Stimulated activated CD8-positive, alpha-beta memory T cell treated with anti-CD3 and anti-CD28 coated beads, Interleukin-12 subunit alpha, Interleukin-12 subunit beta, amount 100 ng/mL, for 24 hours (primary cell): ENCODE measurements at regions not wholly inside any gene's neighbourhood (a gene's known extent, or its start where the extent isn't known, plus 50 kb on each side); places are given as distances from the start of the nearest gene placed in this dataset.

Experiments used
- DNase-seq: peaks from one replicate; pipeline ENCODE4 v3.0.0-alpha.2; 2020; ENCODE audit errors: extremely low read depth

DNA sequence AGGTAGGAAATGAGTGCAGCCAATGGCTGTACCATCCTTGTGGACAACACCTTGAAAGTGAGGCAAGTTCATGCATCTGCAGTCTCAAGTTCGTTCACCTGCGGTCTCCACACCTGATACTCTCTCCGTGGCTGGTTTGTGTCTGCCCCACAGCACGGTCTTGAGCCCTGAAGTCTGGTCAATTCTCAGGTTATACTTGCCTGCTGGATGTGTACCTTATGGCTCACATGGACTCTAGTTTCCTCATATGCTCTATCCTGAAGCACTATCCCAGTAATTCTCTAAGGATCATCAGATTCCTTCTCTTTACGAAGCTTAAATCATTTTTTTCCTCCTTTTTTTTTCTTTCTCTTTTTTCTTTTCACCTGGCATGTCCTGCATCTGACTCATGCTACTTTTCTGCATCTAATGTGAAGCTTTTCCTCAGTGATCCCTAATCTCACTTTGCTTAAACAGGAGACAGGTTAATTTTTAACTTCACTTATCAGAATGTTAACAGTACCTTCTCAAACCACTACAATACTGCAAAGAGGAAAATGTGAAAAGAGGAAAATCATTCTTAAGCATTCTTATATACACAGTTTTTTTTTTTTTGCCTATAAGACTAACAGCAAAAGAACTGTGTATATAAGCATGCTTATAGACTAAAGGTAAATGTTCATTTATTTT lies 511.2 kb downstream of the SOX11 start:
- no peak for DNase-seq

GRCh38 chr2:6206882-6207281 lies 514.7 kb downstream of the SOX11 start:
- DNase-seq: no peak

DNA sequence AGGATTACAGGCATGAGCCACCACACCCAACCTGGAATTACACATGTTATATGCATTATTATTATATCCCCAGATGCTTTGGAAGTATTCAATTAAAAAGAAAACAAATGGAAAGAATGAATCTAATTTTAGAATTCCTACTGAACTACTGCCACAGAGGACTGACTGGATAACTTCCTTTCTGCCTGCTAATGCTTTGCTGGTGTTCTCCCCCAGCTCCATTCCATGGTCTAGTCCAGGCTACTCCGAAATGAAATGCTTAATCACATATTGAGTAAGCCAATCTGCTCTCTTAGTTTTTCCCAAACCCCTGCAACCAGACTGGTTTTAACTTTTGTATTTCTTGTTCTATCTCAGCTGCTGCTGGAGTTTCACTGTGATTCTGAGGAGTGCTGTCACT lies 519.1 kb downstream of the SOX11 start:
- no peak for DNase-seq

GRCh38 chr2:6212491-6212890 lies 520.3 kb downstream of the SOX11 start:
- no peak for DNase-seq

- no peak for DNase-seq
Measured at GRCh38 chr2:6213056-6213780, 521.0 kb downstream of the SOX11 start.

DNA sequence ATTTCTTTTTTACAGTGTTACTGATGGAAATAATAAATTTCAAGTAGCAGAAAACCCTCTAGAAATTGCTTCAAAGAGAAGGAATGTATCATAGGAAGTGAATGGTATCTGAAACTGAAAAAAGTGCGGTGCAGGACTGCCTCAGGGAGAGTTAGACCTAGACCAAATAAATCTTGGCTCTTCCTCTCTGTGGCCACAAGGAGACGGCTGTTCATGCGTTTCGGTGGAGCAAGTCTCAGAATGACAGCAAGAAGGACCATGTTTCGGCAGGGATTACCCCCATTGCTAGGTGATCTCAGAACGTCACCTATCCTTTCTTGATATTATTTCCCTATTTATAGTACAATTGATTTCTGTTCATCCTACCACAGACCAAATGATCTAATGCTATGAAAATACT lies 522.3 kb downstream of the SOX11 start:
- DNase-seq: no peak

GRCh38 chr2:6215053-6215452 lies 522.9 kb downstream of the SOX11 start:
- no peak for DNase-seq

GRCh38 chr2:6216234-6216633 lies 524.0 kb downstream of the SOX11 start:
- no peak for DNase-seq

DNA sequence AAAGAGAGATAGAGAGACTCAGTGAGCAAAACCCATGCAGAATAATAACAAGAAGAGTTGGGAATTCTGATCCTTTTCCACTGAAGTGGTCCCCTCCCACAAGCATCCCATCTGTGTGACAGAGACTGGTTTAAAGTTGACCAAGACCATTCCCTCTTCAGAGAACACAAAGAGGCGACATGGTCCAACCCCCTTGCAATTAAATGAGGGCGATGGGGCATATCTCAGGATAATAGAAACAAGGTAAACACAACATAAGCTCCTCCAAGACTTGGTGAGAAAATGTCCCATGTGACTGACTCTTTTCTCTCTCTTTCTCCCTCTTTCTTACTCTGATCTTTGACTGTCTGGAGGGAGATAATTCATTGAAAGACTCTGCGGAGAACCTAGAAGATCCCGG lies 526.7 kb downstream of the SOX11 start:
- DNase-seq: no peak

- DNase-seq: no peak
Measured at GRCh38 chr2:6219906-6220305, 527.7 kb downstream of the SOX11 start.

DNA sequence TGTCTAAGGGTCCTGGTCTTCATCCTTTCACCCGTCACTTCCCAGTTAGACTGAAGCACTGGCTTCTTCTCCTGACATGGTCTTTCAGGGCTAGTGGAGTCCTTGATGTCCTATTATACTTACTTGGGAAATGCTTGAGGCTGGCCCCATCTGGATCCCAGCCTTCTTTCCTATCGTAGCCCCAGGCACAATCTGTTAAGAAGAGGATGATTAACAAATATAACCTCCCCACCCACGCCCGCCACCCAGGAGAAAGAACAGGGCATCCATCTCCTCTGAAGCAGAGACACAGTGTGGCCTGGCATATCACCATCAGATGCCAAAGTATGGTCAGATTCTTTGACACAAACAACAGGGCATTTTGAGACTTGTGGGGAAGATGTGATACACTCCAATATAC lies 530.1 kb downstream of the SOX11 start:
- no peak for DNase-seq

- DNase-seq: no peak
Measured at GRCh38 chr2:6224267-6224666, 532.1 kb downstream of the SOX11 start.

GRCh38 chr2:6228251-6228650 lies 536.1 kb downstream of the SOX11 start:
- DNase-seq: no peak

DNA sequence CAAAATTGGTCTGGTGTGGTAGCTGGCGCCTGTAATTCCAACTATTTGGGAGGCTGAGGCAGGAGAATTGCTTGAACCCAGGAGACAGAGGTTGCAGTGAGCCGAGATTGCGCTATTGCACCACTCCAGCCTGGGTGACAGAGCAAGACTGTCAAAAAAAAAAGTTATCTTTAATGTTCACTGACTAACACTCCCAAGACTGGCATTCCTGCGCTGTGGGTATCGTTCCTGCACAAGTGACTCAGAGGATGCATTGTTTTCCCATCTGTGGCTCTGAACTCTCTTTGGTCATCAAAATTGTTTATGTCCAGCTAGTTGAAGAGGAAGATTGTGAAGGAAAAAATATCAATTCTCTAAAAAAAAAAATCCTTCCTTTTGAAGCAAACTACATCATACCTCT lies 539.0 kb downstream of the SOX11 start:
- DNase-seq: no peak

GRCh38 chr2:6233993-6234392 lies 541.8 kb downstream of the SOX11 start:
- no peak for DNase-seq

DNA sequence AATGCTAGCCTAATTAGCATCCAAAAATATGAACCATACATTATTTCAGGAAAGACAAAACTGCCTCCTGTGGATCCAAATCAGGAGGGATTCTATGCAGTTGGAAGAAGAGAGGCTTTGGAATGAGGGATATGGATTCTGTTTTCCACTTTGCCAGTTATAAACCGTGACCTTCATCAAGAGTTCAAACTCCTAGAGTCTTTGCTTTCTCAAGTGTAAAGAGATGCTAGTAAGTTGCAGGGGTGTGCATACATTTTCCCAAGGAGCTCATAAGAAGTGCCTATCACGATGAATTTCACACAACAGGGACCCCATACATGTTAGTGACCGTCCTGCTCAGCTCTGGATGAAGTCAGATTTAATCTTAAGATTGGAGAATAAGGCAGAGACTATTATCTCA lies 542.5 kb downstream of the SOX11 start:
- DNase-seq: no peak

DNA sequence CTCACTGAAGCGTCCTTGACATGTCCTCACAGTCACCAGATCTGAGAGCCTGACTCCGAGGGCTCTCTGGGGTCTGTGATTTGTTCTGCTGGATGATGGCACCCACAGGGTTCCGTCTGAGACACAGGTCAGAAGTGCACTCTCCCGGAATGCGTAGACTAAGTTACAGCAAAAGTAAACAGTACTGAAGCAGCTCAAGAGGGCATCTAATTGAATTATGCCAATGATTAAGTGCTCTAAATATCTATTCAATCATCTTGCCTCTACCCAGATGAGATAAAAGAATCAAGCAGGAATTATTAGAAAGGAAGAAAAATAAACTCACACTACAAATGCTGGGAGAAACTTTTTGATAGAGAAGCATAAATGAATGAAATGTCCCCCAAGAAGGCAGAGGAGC lies 544.1 kb downstream of the SOX11 start:
- DNase-seq: no peak

DNA sequence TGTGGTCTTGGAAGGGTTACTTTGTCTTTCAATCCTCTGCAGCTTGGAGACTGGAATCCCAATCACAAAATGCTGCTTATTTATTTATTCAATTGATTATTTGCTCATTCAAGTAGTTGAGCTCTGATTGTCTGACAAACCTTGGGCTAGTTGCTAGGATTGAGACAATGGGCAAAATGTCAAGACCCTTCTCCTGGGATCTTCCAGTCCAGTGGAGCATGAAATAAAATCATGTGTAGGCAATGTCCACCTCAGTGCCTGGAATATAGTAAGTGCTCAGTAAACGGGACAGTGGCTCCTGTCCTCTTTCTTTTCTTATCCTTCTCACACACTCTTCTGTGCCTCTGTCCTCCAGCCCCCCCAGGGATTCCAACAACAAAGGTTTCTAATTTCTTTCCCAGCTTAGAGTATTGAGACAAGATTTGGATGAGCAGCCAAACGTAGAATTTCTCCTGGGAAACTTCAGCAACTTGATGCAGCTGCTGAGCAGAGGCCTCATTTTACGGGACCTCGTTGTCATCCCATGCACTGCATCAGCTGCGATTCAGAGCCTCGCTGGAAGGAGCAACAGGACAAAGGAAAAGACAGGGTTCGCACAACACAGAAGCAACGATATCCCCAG lies 545.0 kb downstream of the SOX11 start:
- no peak for DNase-seq

DNA sequence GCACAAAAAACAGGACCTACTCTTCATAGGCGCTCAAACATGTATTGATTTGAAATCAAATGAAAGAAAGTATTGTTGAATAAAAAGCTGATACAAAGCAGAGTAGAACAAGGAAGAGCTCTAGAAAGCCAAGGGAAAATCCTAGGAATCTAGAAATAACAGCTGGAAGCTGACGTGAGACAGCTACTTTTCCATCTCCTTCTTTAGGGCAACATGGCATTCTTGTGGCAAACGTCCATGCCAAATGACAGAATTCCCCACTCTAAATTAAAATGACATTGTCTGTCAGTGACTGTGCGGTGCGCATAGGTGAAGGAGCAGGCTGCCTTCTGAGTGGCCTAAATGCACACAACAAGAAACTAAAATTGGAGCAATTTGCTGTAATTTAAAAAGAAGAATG lies 557.4 kb downstream of the SOX11 start:
- no peak for DNase-seq

DNA sequence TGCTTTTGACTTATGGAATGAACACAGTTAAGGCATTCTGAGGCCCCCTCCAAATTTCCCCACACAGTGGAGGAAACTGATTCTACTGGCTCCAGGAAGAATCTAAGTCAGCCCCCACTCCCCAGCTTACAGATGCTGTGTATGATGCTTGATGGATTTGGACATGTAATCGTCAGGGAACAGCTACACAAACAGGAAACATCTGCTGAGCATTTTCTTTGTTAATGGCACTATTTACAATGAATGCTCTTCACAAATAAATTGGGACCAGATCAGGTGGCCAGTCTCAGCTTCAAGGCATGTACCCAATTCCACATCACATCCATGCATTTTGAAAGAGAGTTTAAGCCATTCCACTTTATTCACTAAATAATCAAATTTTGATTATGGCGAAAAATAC lies 562.3 kb downstream of the SOX11 start:
- no peak for DNase-seq

GRCh38 chr2:6264198-6264597 lies 572.0 kb downstream of the SOX11 start:
- no peak for DNase-seq

GRCh38 chr2:6281524-6281923 lies 584.2 kb downstream of the CMPK2 start:
- DNase-seq: no peak

DNA sequence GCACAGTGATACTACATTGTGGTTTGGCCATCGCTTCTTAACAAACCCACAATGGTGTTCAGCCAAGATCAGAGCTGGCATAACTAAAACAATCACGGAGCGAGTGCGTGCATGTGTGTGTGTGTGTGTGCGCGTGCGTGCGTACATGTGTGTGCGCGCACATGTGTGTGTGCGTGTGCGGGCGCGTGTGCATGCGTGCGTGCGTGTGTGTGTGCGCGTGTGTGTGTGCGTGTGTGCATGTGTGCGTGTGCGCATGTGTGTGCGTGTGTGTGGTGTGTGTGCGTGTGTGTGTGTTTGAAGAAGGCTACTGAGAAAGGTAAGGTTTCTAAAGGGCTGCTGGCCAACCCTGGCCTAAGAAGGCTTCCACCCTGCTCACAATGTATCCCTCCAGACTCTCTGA lies 582.4 kb downstream of the CMPK2 start:
- no peak for DNase-seq
